PC-3 (cell line): ENCODE measurements at regions not wholly inside any gene's neighbourhood (a gene's known extent, or its start where the extent isn't known, plus 50 kb on each side); places are given as distances from the start of the nearest gene placed in this dataset.

Source experiments
- EZH2 ChIP-seq: fragments of 300-600 bp; sonication (generic); IDR thresholded peaks from one replicate; pipeline ENCODE4 v1.6.1; 2017; ENCODE audit warnings: antibody characterized with exemption, mild to moderate bottlenecking, low read length; ENCODE audit not compliant: unreplicated experiment
- TF ChIP-seq, protein P1 (sequence below): fragments of 300-600 bp; sonication (generic); conservative IDR thresholded peaks from 2 replicates; pipeline ENCODE4 v1.5.1; 2017; ENCODE audit warnings: antibody characterized with exemption, low read depth, mild to moderate bottlenecking, low read length

GRCh38 chr1:30447701-30448100 lies 275.7 kb downstream of the MATN1 start:
- TF ChIP-seq, protein P1, sequence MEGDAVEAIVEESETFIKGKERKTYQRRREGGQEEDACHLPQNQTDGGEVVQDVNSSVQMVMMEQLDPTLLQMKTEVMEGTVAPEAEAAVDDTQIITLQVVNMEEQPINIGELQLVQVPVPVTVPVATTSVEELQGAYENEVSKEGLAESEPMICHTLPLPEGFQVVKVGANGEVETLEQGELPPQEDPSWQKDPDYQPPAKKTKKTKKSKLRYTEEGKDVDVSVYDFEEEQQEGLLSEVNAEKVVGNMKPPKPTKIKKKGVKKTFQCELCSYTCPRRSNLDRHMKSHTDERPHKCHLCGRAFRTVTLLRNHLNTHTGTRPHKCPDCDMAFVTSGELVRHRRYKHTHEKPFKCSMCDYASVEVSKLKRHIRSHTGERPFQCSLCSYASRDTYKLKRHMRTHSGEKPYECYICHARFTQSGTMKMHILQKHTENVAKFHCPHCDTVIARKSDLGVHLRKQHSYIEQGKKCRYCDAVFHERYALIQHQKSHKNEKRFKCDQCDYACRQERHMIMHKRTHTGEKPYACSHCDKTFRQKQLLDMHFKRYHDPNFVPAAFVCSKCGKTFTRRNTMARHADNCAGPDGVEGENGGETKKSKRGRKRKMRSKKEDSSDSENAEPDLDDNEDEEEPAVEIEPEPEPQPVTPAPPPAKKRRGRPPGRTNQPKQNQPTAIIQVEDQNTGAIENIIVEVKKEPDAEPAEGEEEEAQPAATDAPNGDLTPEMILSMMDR = no peak
- no peak for TF ChIP-seq EZH2
